Glomerular visceral epithelial cell (primary cell): ENCODE measurements at regions not wholly inside any gene's neighbourhood (a gene's known extent, or its start where the extent isn't known, plus 50 kb on each side); places are given as distances from the start of the nearest gene placed in this dataset.

Source experiments
- DNase-seq: peaks from one replicate; pipeline ENCODE4 v3.0.0-alpha.2; 2016; ENCODE audit errors: extremely low spot score

DNA sequence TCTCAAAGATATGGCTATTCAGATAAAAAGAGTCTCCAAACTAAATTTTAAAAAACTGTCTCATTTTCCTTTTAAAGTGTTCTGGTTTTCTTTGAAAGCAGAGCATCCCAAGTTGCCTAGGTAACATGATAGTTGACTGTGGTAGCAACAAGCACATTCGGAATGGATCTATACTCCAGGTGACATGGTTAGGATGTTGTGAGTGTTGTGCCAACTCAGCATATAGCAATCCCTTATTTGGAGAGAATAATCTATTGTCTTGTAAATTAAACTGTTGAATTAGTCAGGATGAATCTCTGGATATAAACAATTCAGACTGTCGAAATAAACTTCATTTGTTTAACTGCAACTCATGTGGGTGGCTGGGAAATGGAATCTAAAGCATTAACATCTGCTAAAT, 418.6 kb downstream of the TUSC7 start:
- no peak for DNase-seq

DNA sequence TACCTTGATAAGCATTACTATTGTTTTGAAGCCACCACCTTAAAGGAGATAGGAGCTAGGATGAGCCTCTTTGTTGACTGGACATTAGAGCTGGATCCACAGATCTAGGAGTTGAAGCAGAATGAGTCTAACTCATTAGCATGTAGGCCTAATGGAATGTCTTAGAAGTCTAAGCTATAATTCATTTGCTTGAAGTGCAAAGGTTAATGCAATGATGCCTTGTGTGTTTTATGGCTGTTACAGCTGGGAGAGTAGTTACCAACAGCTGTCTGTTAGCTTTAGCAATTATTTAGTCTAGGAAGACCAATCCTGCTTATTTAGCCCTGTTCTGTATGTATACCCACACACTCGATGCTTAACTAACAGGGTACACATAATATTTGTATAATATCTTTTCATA, 419.3 kb downstream of the TUSC7 start:
- no peak for DNase-seq

DNA sequence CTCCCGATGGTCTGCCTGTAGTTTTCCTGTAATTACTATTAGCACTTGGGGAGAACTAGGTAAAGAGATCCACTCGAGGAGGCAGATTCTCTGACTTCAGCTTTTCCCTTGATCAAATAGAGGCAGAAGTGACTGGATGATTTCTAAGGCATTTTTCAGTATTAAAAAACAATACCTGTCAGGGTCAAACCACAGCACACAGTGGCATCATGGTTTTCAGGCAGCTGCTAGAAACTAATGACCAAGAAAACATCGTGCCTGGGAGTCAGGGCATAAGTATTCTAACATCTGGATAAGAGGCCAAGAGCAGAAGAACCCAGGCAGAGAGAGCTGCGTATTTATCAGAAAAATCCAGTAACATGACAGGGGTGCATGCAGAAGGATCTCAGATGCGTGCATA, 419.9 kb downstream of the TUSC7 start:
- no peak for DNase-seq

DNA sequence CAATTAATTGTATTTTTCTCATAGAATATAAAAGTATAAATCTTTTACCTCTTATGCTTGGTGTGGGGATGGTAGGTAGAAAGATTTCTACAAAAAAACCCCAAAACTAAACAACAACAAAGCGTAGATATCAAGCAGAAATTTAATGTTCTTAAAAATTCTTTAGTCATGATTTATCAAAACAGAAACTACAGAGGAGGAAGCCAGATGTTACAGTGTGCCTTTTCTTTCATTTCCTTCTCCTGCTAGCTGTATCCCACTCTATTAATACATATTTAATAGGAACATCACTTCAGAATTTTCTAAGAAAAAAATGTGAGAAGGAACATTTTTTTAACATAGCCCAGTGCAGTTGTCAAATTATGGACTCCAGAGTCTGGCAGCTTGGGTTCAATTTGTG, 420.6 kb downstream of the TUSC7 start:
- no peak for DNase-seq

DNA sequence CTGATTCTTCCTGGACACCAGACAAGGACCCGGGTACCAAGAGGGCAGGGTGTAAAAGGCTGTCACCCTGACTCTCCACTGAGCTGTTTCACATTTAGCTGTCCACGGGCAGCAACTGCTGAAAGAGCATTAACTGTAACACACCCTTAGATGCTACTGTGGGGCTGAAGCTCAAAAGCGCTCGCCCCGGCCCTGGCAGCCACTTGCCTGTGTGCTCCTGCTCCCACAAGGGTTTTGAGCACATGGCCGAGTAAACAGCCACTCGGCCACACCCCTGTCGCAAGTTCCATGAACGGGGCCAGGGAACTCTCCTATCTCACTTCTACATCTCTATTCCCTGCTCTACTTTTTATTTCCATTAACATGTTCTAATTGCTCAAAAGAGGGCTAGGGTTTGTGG, 421.7 kb downstream of the TUSC7 start:
- no peak for DNase-seq

DNA sequence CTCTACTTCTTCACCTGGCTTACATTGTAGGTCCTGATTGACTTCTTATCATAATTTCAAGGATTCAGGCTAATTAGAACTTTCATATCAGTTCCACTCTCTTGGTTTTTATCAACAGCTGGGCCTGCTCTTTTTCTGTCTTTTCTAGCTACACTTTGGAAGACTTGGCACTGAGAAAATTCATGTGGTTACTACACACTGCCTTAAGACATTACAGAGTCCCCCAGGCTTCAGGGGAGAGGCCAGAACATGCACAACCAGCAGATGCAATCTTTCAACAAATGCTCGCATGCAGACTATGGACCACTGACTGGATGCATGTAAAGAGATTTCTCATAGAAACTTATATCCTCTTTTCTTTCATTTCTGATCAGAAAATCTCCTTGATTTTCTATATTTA, 423.5 kb downstream of the TUSC7 start:
- DNase-seq: no peak

DNA sequence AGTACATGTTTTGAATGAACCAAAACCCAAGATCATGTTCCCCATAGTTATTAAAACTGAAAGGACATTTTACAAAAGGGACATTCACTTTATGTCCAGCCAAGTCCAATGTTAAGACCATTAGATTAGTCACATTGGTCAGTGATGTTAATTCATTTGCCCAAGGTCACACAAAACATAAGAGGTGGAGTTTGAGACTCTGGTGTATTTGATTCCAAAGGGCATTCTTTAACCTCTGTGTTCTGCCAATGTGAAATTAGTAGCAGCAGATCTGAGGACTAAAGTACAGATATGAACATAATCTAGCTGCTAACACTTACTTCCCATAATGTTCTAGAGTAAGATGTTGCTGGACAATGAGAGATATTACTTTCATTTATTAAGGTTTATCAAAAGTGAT, 425.6 kb downstream of the TUSC7 start:
- no peak for DNase-seq

DNA sequence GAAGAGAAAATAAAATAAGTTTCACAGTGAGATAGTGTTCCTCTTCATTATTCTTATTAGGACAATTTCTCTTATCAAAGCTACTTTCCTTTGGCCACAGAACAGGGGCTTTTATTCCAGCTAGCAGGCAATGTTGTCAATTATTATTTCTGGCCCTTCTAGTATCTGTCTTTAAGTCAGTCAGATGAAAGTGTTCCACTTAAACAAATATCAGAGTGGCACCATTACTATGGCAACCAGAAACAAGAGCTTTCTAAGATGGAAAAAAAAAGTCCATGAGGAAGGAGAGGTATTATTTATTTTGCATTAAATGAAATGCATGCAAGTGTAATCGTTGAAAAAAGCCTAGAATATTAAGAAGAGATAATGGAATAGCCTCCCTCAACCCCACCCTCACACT, 426.4 kb downstream of the TUSC7 start:
- DNase-seq: no peak

DNA sequence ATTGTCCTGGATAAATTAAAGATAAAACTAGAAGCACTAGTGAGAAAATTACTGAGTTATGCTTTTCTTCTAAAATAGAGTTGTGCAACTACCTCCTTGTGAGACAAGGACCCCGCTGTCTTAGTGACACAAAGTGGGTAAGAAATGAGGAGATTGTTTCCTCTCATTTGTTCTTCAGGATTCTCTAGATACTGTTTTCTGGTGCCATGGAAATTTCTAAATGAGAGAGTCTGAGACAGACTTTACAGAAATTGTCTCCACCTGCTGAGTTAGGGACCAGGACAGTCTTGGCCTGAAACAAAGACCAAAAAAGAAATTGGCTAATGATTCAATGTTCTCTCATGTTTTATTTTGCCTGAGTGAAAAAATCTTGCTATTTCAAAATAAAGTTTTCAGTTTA, 427.5 kb downstream of the TUSC7 start:
- DNase-seq: no peak

DNA sequence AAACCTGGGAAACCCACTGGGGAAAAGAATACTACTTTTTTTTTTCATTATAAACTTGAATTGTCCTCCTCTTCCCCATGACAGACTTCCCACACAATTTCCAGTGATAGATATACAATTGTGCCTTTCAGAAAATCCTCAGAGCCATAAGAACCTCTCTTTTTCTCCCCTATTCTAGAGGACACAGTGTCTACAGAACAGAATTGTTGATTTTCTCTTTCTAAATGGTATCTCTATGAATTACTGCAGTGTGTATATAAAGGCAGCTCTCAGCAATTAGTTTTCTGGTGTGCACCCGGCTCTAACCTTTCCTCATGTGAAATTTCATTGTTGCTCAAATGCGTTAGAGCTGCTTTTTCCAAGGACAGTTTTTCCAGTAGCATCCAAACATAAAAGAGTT, 430.1 kb downstream of the TUSC7 start:
- DNase-seq: no peak

DNA sequence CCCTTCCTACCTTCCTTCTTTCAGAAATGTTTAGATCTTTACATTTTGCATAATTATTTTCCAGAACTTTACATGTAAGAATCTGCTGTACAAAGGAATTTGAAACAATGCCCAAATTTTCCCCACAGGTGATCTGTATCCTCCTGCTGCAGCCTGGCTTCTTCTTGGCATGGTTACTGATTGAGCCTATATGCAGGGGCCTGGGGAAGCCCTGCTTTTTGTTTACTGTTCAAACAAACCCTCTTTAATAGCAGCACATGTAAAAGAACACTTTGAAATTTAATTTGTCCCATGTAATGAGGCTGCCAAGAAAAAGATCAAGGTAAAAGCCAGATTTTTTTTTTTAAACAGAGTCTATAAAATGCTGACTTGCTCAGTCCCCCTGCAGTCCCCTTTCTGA, 432.2 kb downstream of the TUSC7 start:
- DNase-seq: no peak

DNA sequence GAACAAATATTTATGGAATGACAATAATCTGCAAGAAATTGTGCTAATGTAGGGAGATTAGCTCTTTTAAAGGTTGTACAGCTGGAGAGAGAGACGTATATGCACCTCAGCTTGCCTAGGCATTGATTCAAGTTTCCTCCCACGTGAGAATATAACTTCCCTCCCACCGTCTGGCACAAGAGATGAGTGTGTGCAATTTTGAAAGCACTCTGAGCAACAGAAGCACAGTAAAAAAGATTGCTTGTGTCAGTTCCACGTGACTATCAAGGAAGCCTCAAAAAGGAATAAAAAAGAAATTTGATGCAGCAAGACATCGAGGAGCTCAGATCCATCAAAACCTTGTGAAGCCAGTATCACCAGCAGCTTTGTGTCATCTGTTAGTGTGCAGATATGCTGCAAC, 435.3 kb downstream of the TUSC7 start:
- no peak for DNase-seq

DNA sequence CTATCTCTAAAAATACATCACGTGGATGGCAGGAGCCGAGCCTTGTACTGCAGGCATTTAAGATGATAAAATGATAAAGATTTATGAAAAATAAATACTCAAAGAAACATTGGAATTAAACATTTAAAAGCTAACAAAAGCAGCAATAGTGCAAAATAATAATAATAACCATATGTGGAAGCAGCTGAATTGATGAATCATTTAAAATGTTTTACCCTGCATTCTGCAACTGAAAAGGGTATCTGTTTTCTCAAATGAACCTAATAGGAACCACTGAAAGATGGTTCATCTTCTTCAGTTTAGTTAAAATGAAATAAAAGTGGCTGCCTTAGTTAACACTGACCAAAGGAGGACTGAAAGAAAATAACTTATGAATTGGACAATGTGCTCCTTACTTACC, 436.1 kb downstream of the TUSC7 start:
- DNase-seq: no peak

DNA sequence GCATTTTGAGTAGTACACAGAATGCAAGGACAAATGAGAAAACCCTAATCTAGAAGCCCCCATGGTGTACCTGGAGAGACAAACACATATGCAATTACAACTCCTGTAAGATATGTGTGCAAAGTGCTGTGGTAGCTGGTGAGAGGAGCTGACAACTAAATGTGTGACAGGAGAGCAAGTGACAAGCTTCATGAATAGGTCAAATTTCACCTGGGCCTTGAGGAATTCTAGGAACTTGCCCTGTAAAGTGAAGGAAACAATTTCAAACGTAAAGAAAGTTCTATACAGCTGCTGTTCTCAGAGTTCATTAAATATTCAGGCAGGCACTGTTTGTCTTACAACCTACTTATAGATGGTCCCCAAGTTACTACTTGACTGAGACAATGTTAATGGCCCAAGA, 437.0 kb downstream of the TUSC7 start:
- DNase-seq: no peak

DNA sequence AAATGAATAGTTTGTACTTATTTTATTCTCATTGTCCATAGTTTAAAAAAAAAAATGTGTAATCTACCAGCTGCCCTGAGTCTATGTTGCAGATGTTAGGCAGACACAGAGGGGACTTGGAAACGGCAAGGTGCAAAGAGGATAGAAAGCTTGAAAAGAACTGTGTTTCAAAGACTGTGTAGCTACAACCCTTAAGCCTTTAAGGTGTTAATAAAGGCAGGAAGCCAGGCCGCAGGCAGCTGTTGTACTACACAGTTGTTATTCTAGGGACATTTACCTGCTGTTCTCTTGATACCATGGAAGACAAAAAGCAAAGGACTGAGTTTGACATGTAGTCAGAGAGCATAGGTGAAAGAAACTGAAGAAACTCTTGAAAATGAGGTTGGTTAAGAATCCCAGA, 440.0 kb downstream of the TUSC7 start:
- DNase-seq: no peak

DNA sequence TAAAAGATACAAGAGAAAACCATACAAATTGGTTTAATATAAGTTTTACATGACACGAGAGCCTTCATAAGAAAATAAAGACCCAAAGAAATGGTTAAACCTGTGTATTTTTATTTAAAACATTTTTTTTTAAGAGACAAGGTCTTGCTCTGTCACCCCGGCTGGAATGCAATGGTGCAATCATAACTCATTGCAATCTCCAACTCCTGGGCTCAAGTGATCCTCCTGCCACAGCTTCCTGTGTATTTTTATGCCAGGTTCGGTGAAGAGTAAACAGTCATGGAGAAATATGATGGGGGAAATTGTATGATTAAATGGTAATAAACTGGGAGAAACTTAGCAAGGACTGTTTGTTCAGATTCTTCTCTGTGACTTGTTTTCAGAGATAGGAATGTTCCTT, 441.0 kb downstream of the TUSC7 start:
- no peak for DNase-seq

DNA sequence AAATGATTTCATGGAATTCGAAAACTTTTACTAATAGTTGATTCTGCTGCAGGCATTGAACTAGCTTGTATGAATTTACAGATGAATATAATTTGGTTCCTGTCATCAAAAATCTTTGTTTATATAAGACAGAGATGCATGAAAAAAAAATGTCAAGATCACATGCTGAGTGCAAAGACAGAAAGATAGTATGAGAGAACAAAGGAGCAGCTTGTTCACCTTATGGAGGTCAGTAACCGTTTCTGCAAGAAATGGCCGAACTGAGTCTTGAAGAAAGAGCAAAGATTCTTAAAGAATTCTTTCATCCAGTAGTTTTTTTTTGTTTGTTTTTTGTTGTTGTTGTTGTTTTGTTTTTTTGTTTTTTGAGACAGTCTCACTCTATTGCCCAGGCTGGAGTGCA, 450.6 kb downstream of the TUSC7 start:
- DNase-seq: no peak

DNA sequence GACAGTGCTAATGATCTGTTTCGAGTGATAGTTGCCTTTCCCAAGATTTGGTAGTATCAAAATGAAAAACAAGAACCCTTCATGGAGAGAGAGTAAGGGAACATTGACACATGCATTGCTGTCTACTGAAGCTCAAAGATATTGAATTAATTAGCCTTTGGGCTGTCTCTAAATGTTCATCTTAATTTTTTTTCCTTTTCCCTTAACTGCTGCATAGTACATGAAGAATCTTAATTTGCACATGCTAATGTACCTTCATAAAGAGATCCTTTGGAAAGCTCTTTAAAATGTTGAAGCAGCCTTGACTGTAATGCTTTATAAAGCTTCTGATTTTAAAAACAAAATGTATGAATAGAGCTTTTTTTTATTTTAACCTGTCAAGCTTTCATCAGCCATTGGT, 452.2 kb downstream of the TUSC7 start:
- no peak for DNase-seq

DNA sequence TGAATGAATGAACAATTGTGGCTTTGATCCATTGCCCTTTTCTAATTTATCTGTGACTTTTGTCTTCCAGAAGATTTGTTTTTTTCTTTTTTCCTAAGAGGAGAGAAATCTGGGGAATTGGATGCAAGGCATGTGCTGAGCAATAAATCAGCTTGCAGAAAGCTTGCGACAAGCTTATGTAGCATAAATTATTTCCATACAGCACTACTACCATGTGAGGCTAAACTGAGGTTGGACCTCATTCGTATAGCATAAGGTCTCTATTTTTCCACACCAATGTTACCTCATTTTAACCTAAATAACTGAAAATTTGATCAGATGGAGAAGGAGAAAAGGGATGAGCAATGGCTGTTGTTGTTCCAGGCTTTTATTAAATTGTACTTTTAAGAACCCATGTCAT, 455.6 kb downstream of the TUSC7 start:
- no peak for DNase-seq

DNA sequence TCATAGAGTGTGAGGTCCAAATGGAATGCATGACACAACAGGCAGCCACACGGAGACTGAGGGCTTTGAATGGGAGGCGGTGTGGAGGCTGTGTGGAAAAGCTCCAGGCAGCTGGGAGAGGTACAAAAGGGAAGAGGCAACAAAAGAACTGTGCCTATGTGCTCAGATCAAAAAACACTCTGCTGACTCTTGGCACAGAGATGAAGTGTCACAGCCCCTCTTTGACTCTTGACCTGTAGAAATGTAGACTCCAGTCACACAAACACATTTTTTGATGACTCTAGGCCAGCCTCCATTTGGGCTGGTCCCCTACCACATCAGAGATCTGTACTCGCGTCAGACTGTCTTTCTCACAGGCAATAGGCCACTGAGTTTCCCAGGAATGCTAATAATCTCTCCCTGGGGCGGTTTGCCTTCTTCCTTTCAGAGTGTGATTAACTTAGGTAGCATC, 456.0 kb downstream of the TUSC7 start:
- DNase-seq: no peak

DNA sequence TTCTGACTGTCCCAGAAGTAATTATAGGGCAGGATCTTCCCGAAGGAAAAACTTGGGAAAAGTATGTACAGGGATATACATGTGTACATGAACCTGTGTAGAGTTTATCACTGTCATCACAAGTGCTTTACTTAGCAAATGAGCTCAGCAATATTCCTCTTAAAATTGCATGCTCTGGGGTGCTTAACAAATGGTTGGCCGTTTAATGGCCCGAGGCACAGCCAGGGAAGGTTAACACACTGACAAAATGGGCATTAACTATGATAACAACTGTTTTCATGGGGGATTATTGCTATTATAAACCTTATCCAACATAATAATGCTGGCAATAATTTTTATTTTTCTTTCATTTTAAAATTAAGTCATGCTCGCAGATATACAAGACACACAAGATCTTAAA, 459.3 kb downstream of the TUSC7 start:
- DNase-seq: no peak

DNA sequence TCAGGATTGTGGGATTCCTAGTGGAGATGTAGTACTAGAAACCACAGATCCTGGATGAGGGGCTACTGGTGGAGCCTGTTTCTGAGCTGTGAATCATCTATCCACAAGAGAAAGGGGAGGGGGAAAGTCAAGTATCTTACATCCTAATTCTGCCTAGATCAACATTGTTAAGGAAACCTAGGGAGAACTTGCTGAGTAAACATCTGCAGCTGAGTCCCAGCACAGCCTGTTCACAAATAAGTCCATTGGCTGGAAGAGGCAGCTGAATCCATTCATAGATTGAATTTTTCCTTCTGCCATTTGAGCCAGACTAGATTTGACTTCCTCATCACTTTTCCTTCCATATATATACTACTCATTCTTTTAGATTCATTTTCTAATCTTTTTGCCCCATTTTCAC, 460.5 kb downstream of the TUSC7 start:
- no peak for DNase-seq

DNA sequence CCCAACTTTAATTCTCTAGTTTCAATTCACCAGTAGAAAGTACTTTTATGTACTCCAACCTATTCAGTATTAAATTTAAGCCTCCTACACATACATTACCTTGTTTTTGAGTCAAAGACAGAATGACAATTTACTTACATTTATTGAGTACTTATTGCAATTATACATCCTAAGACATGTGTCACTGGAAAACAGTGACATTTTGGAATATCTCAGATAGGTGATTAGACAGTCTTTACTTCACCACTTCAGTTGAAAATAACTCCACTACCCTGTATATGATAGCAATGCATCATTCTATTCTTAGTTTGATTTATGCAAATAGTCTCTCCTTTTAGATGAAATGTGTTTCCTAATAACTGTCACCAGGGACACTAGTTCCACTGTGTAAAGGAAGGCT, 461.5 kb downstream of the TUSC7 start:
- DNase-seq: no peak

DNA sequence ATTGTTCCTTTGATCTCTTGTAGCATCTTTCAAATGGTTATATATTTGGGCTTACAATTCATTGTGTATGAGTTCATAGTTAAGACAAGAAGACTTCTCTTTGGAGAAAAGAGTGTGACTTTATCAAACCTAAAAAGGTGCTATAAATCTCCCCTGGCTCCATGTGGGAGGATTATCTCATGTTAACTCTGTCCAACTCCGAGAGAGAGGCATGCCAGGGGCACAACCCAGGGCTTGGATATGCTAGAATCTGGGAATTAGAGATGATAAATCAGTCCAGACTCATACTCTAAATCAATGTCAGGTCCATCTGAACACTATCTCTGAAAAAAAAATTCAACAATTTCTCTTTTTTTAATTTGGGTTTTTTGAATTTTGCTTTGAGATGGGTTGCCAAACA, 462.8 kb downstream of the TUSC7 start:
- no peak for DNase-seq

DNA sequence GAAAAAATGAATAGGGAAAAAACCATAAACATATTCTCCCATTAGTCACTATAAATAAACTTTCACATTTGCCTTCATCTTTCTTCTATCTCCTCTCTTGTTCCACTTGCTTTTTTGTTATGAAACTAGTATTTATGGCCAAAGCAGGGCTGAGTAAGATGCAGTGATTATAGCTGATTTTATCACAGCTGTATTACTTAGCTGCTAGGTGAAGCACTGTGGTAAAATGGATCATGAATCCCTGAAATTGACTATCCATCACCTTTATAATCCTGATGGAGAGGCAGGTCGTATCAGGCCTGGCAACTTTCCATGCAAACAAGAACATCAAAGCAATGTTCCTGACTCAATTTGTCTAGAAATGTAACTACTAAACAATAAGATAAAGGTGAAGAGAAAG, 471.6 kb downstream of the TUSC7 start:
- DNase-seq: no peak
